ENCODE measurements at regions not wholly inside any gene's neighbourhood (a gene's known extent, or its start where the extent isn't known, plus 50 kb on each side); places are given as distances from the start of the nearest gene placed in this dataset.

DNA sequence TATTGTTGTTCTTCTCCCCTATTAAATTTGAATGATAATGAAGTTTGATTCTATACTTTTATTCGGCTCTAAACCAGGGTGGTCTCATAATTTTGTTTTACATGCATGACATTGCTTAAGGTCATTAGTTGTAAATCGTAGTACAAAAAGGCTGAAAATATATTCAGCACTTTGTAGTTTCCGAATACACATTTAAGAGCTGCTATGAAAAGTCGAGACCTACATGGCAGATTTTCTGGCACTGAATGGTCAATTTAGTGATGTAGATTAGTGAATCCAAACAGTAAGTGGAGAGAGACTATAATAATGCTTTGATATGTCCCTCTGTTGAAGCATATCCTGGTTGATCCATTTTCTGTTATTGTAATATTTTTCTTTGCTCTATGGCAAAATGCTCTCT lies 254.0 kb upstream of the SOX2 start:
- Mint-ChIP-seq H3K9me3 (ENCODE audit: insufficient read depth) (peaks cover 7% of the 10 kb centered on the region), H3K36me3 (ENCODE audit: low read depth) (no peaks in the 10 kb centered on the region), H3K4me1 (ENCODE audit: low read depth) (no peaks in the 10 kb centered on the region), H3K27ac (no peak overlapping the region), H3K27me3 (ENCODE audit: low read depth) (no peaks in the 10 kb centered on the region), H3K4me3 (no peak overlapping the region)
- DNase-seq (no peak), ATAC-seq (no peak)
- POLR2A ChIA-PET = no interaction called here
- CTCF ChIA-PET = no interaction called here

DNA sequence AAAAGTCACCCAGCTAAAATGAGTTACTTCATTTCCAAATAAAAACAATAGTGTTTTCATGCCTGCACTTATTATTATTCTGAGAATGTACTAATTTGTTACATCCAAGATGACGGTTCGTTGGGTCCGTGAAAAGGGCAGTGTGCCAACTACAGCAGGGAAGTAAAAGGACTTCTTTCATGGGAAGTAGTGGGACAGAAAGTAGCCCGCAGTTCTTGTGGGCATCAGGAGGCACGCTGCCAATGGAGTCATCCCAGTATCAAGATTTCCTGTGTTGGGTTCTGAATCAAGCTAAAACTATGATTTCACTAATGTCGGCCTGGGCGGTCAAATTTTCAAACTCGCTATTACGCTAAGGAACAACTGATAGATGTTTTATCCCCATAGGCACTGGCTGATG lies 254.5 kb upstream of the SOX2 start:
- no peaks in the 10 kb centered on the region for H3K4me1 Mint-ChIP-seq (ENCODE audit: low read depth)
- H3K36me3 Mint-ChIP-seq (ENCODE audit: low read depth) = no peaks in the 10 kb centered on the region
- no peaks in the 10 kb centered on the region for H3K27me3 Mint-ChIP-seq (ENCODE audit: low read depth)
- CTCF ChIA-PET = no interaction called here
- ATAC-seq (no peak), DNase-seq (no peak)
- no peak overlapping the region for H3K4me3 Mint-ChIP-seq
- POLR2A ChIA-PET = no interaction called here
- H3K9me3 Mint-ChIP-seq (ENCODE audit: insufficient read depth) = peaks cover 7% of the 10 kb centered on the region
- no peak overlapping the region for H3K27ac Mint-ChIP-seq

DNA sequence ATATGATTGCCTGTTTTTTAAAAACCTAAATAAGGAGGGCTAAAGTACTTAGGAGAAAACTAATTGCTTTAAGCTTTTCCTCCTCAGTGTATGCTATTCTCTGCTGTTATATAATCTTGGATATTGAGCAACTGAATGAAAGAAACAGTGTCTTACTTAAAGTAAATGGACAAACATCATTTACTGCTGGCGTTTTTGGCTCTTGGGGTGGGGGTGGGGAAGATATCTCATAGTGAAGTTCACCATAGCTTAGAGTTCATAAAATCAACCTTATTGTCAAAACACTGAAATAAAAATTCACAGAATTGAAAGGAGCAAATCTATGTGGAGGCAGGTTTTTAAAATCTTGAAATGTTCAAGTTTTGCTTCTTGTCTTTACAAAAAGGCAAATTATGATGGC lies 256.4 kb upstream of the SOX2 start:
- Mint-ChIP-seq H3K4me3 (no peak overlapping the region), H3K27me3 (ENCODE audit: low read depth) (no peaks in the 10 kb centered on the region), H3K4me1 (ENCODE audit: low read depth) (no peaks in the 10 kb centered on the region), H3K27ac (no peak overlapping the region), H3K36me3 (ENCODE audit: low read depth) (no peaks in the 10 kb centered on the region), H3K9me3 (ENCODE audit: insufficient read depth) (peaks cover 3% of the 10 kb centered on the region)
- ChIA-PET POLR2A (no interaction called here), CTCF (no interaction called here)
- ATAC-seq (no peak), DNase-seq (no peak)

DNA sequence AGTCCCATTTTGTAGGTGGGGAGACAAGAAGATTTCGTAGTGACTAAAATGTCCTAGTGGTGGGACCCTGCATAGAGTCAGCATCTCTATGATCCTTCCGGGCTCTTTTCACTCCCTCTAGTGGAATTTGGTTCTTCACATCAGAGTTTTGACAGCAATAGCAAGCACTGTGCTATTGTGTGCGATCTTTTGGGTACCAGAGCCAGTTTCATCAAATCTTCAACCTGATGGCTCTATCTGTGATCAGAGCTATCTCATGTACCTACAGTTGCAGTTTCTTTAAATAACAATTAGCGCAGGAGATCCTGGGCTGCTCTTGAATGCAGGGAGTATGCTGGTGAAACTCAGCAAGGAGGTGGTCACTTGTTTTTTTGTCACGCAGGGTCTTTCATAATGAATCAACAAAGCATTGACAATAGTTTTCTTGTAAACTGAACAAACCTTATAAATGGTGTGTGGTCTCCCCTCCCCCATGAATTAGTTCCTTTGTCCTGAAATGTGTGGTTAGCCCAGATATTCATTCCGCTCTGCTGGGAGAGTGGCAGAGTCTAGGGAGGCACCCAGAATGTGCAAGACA lies 257.2 kb upstream of the SOX2 start:
- no peak for ATAC-seq
- ChIA-PET POLR2A (interaction anchor here (0.6 kb wide), 1 partner anchor 238 kb away, joined by 3 read pairs; no protein-coding TSS in a partner anchor), CTCF (no interaction called here)
- H3K4me1 Mint-ChIP-seq (ENCODE audit: low read depth) = no peaks in the 10 kb centered on the region
- H3K27me3 Mint-ChIP-seq (ENCODE audit: low read depth) = no peaks in the 10 kb centered on the region
- no peaks in the 10 kb centered on the region for H3K36me3 Mint-ChIP-seq (ENCODE audit: low read depth)
- no peak overlapping the region for H3K27ac Mint-ChIP-seq
- H3K4me3 Mint-ChIP-seq = no peak overlapping the region
- H3K9me3 Mint-ChIP-seq (ENCODE audit: insufficient read depth) = no peaks in the 10 kb centered on the region
- no peak for DNase-seq

DNA sequence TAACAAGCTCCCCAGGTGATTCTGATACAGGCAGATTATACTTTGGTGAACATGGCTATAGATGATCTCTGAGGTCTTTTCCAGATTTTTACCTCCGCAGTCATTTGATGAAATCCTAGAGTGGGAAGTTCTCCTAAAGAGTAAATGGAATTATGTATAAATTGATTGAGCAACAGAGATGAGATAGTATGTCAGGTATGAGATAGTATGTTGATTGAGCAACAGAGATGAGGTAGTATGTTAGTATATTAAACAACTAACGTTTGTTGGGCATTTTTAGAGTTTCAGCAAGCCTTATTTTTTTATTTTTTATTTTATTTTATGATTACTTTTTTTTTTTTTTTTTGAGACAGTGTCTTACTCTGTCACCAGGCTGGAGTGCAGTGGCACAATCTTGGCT lies 265.0 kb upstream of the SOX2 start:
- ATAC-seq = no peak
- DNase-seq = no peak
- CTCF ChIA-PET = no interaction called here
- POLR2A ChIA-PET = no interaction called here
- H3K27ac Mint-ChIP-seq = no peak overlapping the region
- H3K4me1 Mint-ChIP-seq (ENCODE audit: low read depth) = no peaks in the 10 kb centered on the region
- H3K4me3 Mint-ChIP-seq = no peak overlapping the region
- H3K27me3 Mint-ChIP-seq (ENCODE audit: low read depth) = no peaks in the 10 kb centered on the region
- no peaks in the 10 kb centered on the region for H3K36me3 Mint-ChIP-seq (ENCODE audit: low read depth)
- no peaks in the 10 kb centered on the region for H3K9me3 Mint-ChIP-seq (ENCODE audit: insufficient read depth)

DNA sequence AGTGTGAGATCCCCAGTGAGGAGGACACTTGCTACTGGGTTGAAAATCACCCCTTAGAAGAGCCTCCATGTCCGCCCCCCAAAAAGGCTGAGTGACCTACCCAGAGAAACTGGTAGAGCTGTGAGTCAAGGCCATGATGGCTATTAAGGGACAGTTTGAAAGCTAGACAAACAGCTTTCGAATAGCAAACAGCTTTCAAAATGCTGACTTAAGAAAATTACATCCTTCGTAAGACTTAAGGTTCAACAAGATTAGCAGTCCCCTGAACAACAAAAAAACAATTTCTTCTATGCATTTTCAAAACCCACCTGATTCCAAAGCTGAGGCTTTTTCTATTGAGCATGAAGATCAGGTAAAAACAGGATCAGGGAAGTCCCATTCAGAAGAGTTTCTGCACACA lies 269.7 kb upstream of the SOX2 start:
- ChIA-PET POLR2A (no interaction called here), CTCF (no interaction called here)
- DNase-seq (no peak), ATAC-seq (no peak)
- Mint-ChIP-seq H3K4me3 (no peak overlapping the region), H3K4me1 (ENCODE audit: low read depth) (no peaks in the 10 kb centered on the region), H3K27me3 (ENCODE audit: low read depth) (no peaks in the 10 kb centered on the region), H3K9me3 (ENCODE audit: insufficient read depth) (no peaks in the 10 kb centered on the region), H3K27ac (no peak overlapping the region), H3K36me3 (ENCODE audit: low read depth) (no peaks in the 10 kb centered on the region)

DNA sequence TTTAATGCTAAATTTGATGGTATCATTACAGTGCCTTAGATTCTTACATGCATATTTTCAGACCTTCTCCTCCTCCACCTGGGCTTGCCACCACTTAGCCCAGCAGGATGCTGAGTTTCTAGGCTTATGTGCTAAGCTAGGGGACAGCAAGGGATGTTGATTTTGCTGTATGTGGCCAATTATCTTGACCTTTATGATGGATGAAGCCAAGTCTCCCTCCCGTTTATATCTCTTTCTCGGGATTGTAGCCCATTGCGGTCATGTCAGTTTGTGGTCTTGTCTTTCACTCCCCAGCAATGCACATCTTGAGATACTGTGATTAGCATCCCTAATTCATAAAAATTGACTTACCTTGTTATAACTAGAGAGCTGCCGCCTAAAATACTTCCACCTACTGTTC lies 278.7 kb upstream of the SOX2 start:
- DNase-seq (no peak), ATAC-seq (no peak)
- Mint-ChIP-seq H3K27me3 (ENCODE audit: low read depth) (no peaks in the 10 kb centered on the region), H3K4me3 (no peak overlapping the region), H3K4me1 (ENCODE audit: low read depth) (no peaks in the 10 kb centered on the region), H3K36me3 (ENCODE audit: low read depth) (no peaks in the 10 kb centered on the region), H3K9me3 (ENCODE audit: insufficient read depth) (peaks cover 5% of the 10 kb centered on the region), H3K27ac (no peak overlapping the region)
- POLR2A ChIA-PET = no interaction called here
- CTCF ChIA-PET = no interaction called here

DNA sequence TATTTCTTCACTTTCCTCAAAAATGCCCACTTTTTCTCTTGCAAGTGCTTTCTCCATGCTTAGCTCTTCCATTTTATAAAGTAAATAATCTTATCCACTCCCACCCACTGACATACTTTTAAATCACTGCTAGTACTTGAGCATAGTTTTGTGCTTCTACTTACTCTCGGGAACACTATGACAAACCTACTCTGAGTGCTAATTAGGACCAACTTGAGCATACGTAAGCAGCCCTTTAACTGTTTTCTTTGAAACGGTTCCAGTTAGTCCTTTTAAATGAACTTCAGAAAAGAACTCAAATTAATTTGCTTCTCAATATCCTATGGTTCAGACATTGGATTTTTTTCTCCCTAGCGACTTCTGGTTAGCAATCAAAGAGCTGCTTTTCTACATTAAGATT lies 280.0 kb upstream of the SOX2 start:
- H3K4me3 Mint-ChIP-seq = no peak overlapping the region
- H3K36me3 Mint-ChIP-seq (ENCODE audit: low read depth) = no peaks in the 10 kb centered on the region
- CTCF ChIA-PET = no interaction called here
- no peaks in the 10 kb centered on the region for H3K27me3 Mint-ChIP-seq (ENCODE audit: low read depth)
- peaks cover 5% of the 10 kb centered on the region for H3K9me3 Mint-ChIP-seq (ENCODE audit: insufficient read depth)
- no peak for DNase-seq
- H3K4me1 Mint-ChIP-seq (ENCODE audit: low read depth) = no peaks in the 10 kb centered on the region
- POLR2A ChIA-PET = no interaction called here
- ATAC-seq = no peak
- no peak overlapping the region for H3K27ac Mint-ChIP-seq

DNA sequence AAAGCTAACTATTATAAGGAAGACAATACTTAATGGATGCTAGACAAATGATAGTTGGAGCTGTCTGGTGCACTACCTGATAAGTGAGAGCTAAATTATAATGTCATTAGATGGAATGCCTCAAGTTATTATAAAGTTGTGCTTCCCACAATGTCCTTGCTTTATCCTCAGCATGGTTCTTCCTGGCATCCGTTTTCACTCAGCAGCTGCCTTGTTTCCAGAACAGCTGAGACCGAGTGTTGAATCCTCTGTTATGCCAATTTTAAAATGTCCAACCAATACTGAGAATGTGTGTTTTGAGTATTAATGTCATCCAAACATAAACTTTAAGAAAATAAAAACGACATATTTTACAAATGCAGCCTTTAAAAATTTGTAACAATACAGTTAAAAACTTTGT lies 286.7 kb upstream of the SOX2 start:
- Mint-ChIP-seq H3K27me3 (ENCODE audit: low read depth) (no peaks in the 10 kb centered on the region), H3K4me1 (ENCODE audit: low read depth) (no peaks in the 10 kb centered on the region), H3K9me3 (ENCODE audit: insufficient read depth) (peaks cover 6% of the 10 kb centered on the region), H3K27ac (no peak overlapping the region), H3K36me3 (ENCODE audit: low read depth) (no peaks in the 10 kb centered on the region), H3K4me3 (no peak overlapping the region)
- ATAC-seq (no peak), DNase-seq (no peak)
- CTCF ChIA-PET = no interaction called here
- POLR2A ChIA-PET = no interaction called here

DNA sequence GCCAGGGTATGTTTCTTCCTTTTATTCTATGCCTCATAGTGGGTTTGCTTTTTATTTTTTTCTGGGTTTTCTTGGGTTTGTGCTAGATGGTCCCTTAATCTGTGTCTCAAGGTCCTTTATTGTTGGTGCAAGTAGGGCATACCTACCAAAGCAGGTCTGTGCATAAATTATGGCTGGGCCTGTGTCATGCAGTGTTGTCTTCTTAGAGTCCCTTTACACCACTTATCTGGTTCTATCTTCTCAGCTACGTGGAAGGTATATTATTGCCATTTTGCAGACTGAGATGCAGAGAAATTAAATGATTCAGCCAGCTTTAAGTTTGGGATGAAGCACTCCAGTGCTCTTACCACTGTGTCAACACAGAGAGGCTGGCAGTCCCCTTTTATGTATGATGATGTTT lies 293.5 kb upstream of the SOX2 start:
- no peak overlapping the region for H3K4me3 Mint-ChIP-seq
- H3K27ac Mint-ChIP-seq = no peak overlapping the region
- ATAC-seq (no peak), DNase-seq (no peak)
- POLR2A ChIA-PET = no interaction called here
- H3K36me3 Mint-ChIP-seq (ENCODE audit: low read depth) = no peaks in the 10 kb centered on the region
- no peaks in the 10 kb centered on the region for H3K4me1 Mint-ChIP-seq (ENCODE audit: low read depth)
- CTCF ChIA-PET = no interaction called here
- peaks cover 6% of the 10 kb centered on the region for H3K9me3 Mint-ChIP-seq (ENCODE audit: insufficient read depth)
- no peaks in the 10 kb centered on the region for H3K27me3 Mint-ChIP-seq (ENCODE audit: low read depth)

DNA sequence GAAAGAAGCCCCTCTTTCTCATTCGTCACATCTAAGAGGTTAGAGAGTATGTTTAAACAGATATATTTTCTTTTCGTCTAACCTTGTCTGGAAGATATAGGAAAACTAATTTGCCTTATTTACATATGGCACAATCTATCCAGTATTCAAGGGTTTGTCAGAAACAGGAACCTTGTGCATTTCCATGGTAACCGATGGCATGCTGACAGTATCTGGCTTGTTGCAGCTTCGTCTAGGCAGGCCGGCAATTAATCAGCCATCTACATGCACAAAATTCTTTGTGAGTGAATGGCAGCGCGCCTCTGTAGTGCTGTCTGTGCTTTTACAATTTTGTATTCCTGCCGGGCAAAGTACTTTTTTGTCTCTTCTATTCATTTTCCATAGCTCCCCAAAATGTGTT lies 294.0 kb upstream of the SOX2 start:
- no peak overlapping the region for H3K4me3 Mint-ChIP-seq
- ATAC-seq (no peak), DNase-seq (no peak)
- no peaks in the 10 kb centered on the region for H3K36me3 Mint-ChIP-seq (ENCODE audit: low read depth)
- POLR2A ChIA-PET = no interaction called here
- CTCF ChIA-PET = no interaction called here
- H3K27ac Mint-ChIP-seq = no peak overlapping the region
- H3K9me3 Mint-ChIP-seq (ENCODE audit: insufficient read depth) = peaks cover 6% of the 10 kb centered on the region
- no peaks in the 10 kb centered on the region for H3K27me3 Mint-ChIP-seq (ENCODE audit: low read depth)
- no peaks in the 10 kb centered on the region for H3K4me1 Mint-ChIP-seq (ENCODE audit: low read depth)

DNA sequence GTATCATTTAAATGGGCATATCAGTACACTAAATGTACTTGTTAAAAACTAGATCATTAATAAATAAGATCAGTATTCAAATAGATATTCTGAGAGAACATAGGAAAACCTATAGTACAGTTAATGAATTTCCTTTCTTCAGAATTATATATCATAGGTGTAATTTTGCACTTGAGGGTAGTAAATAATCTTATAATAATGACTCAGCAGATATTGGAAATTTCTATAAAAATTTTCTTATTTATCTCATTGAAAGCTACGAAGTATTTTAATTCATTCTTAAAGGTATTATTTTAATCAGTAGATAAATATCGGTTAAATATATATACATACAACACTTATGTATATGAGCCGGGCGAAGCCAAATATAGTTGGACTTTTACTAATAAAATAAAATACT lies 300.9 kb upstream of the SOX2 start:
- Mint-ChIP-seq H3K27me3 (ENCODE audit: low read depth) (no peaks in the 10 kb centered on the region), H3K9me3 (ENCODE audit: insufficient read depth) (no peaks in the 10 kb centered on the region), H3K4me3 (no peak overlapping the region), H3K4me1 (ENCODE audit: low read depth) (no peaks in the 10 kb centered on the region), H3K36me3 (ENCODE audit: low read depth) (no peaks in the 10 kb centered on the region), H3K27ac (no peak overlapping the region)
- ChIA-PET POLR2A (no interaction called here), CTCF (no interaction called here)
- DNase-seq (no peak), ATAC-seq (no peak)

DNA sequence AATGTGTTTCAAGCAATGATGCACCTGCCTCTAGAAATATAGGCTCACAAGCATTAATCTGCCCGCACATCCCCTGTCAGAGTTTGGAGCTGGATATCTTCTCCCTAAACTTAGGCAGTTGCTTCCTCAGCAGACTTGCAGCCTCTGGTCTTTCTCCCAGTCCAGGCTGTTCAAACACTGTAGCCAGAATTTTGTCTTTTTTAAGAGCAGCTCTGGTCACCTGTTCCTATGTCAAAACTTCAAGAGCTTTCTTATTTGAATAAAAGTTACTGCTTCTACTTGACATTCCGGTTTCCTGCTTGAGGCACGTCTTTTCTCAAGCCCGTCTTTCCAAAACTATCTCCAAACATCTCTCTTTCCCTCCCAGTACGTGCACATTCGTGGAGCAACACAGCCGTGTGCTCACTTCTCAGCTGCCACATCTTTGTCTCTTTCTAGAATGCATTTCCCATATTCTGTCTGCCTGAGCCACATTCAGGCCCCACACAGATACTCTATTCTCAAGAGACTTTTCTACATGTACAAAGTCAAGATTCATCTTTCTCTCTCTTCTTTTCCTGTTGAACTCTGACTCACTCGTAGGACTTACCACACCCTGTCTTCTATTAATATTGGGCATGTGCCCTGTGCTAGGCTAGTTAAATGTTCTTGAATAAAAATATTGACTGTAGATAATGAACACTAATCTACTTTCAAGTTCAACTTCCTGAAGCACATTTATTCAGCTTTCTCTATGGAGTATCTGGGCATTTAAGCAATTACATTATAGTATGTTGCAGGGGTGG lies 307.7 kb upstream of the SOX2 start:
- DNase-seq (no peak), ATAC-seq (no peak)
- Mint-ChIP-seq H3K36me3 (ENCODE audit: low read depth) (no peaks in the 10 kb centered on the region), H3K27ac (no peak overlapping the region), H3K4me1 (ENCODE audit: low read depth) (no peaks in the 10 kb centered on the region), H3K4me3 (no peak overlapping the region), H3K27me3 (ENCODE audit: low read depth) (no peaks in the 10 kb centered on the region), H3K9me3 (ENCODE audit: insufficient read depth) (peaks cover 5% of the 10 kb centered on the region)
- ChIA-PET CTCF (no interaction called here), POLR2A (no interaction called here)

All from activated CD8-positive, alpha-beta T cell treated with anti-CD3 and anti-CD28 coated beads, Interleukin-2, amount 10 ng/mL, durations not matched to agents 7 days and 5 days (primary cell).